Vagina (tissue), 2 donors: ENCODE measurements at regions not wholly inside any gene's neighbourhood (a gene's known extent, or its start where the extent isn't known, plus 50 kb on each side); places are given as distances from the start of the nearest gene placed in this dataset.

Experiments used
- CTCF ChIP-seq, 3 experiments: fragments of 450-650 bp in 2 of 3; fragments of 200-600 bp in 1 of 3; sonication (generic) in 1 of 3; IDR thresholded peaks; one replicate each; pipeline ENCODE4 v1.5.1; 2017 to 2019; ENCODE audit warnings: antibody characterized with exemption in 3 of 3, mild to moderate bottlenecking in 2 of 3, moderate library complexity in 2 of 3
- POLR2A ChIP-seq, 2 donors: fragments of 450-650 bp; IDR thresholded peaks; one replicate each; pipeline ENCODE4 v1.6.1; 2017; ENCODE audit warnings: antibody characterized with exemption in 2 of 2, mild to moderate bottlenecking in 2 of 2, moderate library complexity in 2 of 2
- POLR2AphosphoS5 ChIP-seq, 2 donors: sonication (generic); formaldehyde crosslinking; IDR thresholded peaks; one replicate each; pipeline ENCODE4 v1.9.0; 2017; ENCODE audit warnings: antibody characterized with exemption in 2 of 2, mild to moderate bottlenecking in 2 of 2, low read depth in 1 of 2; ENCODE audit not compliant: insufficient read depth in 1 of 2

GRCh38 chr22:49446759-49447710 is 380.6 kb downstream of the BRD1 start:
- TF ChIP-seq POLR2A (IDR thresholded peaks at IDR 0.05) (no peak), CTCF (IDR thresholded peaks at IDR 0.05) (no peak), POLR2AphosphoS5 (IDR thresholded peaks at IDR 0.05; ENCODE audit: insufficient read depth in 1 of 2, low read depth in 1 of 2) (no peak)
